ENCODE measurements at regions not wholly inside any gene's neighbourhood (a gene's known extent, or its start where the extent isn't known, plus 50 kb on each side); places are given as distances from the start of the nearest gene placed in this dataset.

- peak; percentile 90 for DNase-seq (ENCODE audit: low read depth)
These were observed 86.4 kb downstream of the FOXL1 start for GRCh38 chr16:86664522-86665318.

DNA sequence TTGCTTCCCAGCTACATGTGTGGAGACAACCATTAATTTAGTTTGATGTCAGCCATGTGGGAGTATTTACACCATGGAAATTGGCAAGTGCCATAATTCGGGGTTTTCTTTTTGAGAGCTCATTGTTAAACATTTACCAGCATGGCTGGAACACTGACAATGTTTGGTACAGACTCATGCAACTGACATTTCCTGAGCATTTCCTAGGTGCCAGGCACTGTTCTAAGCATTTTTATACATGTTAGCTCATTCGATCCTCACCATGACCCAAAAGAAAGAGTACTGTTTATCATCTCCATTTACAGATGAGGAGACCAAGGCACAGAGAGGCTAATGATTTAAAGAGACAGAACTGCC is 86.9 kb downstream of the FOXL1 start:
- peak; percentile 86 for DNase-seq (ENCODE audit: low read depth)

DNA sequence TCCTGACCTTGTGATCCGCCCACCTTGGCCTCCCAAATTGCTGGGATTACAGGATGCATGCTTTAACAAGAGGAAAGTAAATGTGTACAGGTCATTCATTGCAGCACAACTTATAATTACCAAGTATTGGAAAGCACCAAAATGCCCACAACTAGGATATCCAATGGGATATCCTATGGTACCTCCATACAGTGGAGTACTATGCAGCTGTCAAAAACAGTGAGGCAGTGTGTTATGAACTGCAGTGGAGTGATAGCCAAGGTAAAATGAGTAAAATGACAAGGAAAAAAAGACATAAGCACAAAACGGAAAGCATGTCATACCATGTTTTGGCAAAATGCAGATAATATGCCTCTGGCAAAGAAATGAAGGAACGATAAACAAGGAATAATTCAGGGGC is 87.6 kb downstream of the FOXL1 start:
- DNase-seq (ENCODE audit: low read depth) = no peak

- DNase-seq (ENCODE audit: low read depth) = no peak
These were observed 88.7 kb downstream of the FOXL1 start for GRCh38 chr16:86667035-86667434.

- DNase-seq (ENCODE audit: low read depth) = no peak
These were observed 90.0 kb downstream of the FOXL1 start for GRCh38 chr16:86668136-86668910.

GRCh38 chr16:86669285-86669805 is 91.0 kb downstream of the FOXL1 start:
- DNase-seq (ENCODE audit: low read depth) = no peak

DNA sequence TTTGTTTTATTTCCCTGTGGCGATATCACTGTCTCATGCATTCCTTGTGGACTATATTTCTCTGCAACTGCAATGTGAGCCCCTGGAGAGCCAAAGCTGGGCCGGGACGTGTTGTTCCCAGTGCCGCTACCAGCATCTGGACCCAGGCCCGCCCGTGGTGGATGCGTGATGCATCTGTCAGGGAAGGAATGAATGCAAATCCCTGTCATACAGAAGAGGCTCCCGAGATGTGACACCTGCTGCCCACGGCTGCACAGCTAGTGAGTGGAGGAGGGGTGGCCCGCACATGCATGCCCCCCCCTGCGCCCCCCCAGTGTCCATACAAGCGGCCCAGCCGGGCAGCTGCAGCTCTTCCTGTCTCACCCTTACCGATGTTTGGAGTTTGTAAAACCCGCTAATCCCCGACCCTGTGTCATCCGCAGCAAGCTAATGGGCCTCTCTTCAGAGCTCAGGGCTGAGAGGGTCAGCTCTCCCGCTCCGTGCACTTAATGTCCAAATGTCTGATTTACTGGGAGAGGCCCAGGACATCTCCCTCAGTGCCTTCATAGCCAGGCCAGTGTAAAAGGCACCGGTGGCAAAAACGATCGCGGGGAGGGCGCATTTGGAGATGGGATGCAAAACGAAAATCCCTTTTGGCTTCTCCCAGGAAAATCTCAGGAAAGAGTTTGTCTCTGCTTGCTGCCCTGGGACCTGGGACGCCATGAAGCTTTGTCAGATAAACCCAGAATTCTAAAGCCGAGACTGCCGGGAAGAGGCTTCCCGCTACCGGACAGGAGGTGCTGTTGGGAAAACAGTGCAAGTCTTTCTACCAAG is 91.8 kb downstream of the FOXL1 start:
- DNase-seq (ENCODE audit: low read depth) = no peak

- DNase-seq (ENCODE audit: low read depth) = no peak
These were observed 92.4 kb downstream of the FOXL1 start for GRCh38 chr16:86670750-86671234.

DNA sequence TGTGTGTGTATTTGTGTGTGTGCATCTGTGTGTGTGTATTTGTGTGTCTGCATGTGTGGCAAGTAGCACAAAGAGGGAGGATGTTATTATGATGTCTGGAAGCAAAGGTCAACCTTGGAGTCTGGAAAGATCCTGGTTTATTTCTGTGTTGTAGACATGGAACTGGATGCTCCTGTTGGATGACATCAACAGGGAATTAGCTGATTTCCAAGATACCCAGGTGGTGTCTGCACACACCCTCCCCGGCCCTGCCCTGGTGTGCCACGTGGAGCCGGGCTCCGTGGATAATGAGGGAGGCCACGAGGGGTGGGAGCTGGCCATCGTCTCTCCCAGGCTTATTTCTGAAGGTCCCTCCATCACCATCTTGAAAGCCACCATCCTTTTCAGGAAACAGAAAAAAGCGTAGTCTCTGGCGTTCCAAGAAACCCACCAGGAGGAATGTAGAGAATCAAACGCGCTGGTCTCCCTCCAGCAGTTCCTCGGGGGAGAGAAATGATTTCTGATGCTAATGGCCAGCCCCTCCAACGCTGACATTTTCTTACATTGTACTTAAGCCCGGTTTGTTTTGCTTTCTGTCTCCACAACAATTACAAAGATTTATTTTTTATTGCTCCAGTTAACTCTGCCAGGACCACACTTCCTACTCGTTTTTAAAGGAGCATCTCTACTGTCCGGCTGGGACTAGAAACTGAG is 93.3 kb downstream of the FOXL1 start:
- no peak for DNase-seq (ENCODE audit: low read depth)

DNA sequence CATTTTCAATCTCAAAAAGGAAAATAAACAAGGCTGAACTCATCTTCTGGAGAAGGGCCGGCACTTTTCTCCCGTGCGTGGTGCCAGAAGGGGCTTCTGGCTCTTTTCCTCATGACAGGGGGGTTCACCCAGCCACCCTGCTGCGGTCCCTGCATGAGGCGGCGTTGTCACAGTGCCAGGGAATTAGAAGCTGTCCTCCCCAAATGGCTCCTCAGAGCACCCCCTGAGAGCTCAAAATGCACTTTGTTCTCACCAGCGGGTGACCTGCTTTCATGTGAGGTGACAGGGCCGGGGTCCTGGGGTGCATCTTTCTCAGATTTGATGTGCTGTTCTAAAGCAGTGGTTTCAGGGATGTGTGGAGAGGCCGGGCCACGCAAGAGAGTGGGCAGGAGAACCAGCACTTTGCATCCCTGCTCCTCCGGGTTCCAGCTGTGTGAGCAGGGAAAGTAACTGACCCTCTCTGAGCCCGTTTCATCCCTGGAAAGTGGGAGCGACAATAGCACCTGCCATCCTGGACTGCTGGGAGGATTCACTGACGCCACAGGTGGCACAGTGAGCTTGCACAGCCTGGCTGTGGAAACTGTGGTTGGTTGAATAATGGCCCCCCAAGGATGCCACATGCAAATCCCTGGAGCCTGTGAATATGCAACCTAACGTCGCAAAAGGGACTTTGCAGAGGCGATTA is 94.0 kb downstream of the FOXL1 start:
- DNase-seq (ENCODE audit: low read depth) = no peak

- DNase-seq (ENCODE audit: low read depth) = no peak
These were observed 95.0 kb downstream of the FOXL1 start for GRCh38 chr16:86673090-86673955.

GRCh38 chr16:86673956-86674453 is 95.7 kb downstream of the FOXL1 start:
- DNase-seq (ENCODE audit: low read depth) = no peak

DNA sequence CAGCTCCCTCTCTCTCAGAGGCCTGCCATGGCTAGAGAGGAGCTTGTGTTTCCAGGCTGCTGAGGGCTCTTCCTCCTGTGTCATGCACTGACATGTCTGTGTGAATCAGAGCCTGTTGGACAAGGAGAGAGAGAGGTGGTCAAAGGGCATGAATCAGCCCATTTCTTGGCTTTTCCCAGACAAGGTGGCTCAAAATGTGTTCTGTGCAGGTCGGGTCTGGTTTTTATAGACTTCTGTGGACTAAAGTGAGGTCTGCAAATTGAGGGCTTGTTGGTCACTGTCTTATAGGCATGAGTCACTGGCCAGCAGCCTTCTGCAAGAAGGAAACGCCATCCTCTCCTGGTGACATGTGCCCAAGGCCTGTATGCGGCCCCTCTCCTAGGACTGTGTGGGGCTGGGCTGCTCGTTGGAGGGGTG is 97.9 kb downstream of the FOXL1 start:
- peak; percentile 79 for DNase-seq (ENCODE audit: low read depth)

DNA sequence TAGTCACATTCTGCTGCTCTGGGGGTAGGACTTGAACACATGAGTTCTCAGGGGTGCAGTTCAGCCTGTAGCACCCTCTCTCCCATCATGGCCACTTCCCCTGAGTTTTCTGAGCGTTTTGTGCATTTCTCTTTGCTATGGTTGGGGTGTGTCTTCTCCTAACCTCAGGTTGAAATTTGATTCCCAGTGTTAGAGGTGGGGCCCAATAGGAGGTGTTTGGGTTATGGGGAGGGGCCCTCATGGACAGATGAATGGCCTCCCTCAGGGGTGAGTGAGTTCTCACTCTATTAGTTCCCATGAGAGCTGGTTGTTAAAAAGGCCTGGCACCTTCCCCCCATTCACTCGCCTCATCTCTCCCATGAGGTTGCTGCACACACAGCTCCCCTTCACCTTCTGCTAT is 101.1 kb downstream of the FOXL1 start:
- no peak for DNase-seq (ENCODE audit: low read depth)

- DNase-seq (ENCODE audit: low read depth) = peak; percentile 86
These were observed 101.8 kb downstream of the FOXL1 start for GRCh38 chr16:86680162-86680561.

DNA sequence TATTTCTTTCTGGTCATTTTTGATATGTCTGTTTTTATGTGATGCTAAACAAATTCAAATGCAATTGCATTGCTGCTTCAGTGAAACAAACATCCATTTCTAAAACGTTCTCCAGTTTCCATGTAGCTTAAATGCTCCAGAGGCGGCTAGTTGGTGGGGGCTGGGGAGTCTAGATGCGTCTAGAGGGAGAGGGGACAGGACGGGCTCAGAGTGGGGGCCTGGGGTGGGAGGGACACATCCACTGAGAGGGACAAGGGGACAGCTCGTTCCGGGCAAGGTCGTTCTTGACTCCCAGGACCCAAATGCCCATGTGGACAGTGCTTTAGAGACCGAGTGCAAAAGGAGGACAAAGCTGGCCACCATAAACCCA is 102.3 kb downstream of the FOXL1 start:
- DNase-seq (ENCODE audit: low read depth) = no peak

- peak; percentile 62 for DNase-seq (ENCODE audit: low read depth)
These were observed 102.8 kb downstream of the FOXL1 start for GRCh38 chr16:86681031-86681756.

GRCh38 chr16:86681757-86682106 is 103.4 kb downstream of the FOXL1 start:
- no peak for DNase-seq (ENCODE audit: low read depth)

DNA sequence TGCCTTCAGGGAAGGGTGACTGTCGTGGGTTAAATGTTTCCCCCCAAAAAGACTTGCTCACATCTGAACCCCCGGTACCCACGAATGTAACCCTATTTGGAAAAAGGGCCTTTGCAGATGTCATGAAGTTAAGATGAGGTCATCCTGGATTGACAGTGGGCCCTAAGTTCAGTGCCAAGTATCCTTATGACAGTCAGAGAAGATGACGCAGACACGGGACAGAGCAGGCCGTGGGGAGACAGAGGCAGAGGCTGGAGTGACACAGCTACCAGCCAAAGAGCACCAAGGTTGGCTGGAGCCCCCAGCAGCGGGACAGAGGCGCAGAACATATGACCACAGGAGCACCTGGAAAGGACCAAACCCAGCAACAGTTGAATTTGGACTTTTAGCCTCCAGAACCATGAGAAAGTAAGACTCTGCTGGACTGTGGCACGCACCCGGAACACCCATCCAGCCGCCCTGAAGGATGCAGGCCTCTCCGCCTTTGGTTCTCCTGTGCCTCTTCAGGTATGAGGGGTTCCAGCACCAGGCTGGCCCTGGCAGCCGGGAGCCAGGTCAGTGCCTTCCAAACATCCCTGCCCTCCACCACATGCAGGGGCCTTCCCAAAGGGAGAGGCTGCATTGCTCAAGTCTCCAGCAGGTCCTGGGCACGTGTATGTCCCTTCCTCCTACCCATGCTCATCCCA is 104.0 kb downstream of the FOXL1 start:
- no peak for DNase-seq (ENCODE audit: low read depth)

All from stromal cell of bone marrow (primary cell).